Activated CD8-positive, alpha-beta T cell treated with anti-CD3 and anti-CD28 coated beads for 36 hours (primary cell): ENCODE measurements at regions not wholly inside any gene's neighbourhood (a gene's known extent, or its start where the extent isn't known, plus 50 kb on each side); places are given as distances from the start of the nearest gene placed in this dataset.

Experiments used
- ATAC-seq: fragments of 200-7000 bp; cut with Tn5 transposase; one replicate; pipeline ENCODE4 v1.10.0; 2021; ENCODE audit warnings: mild to moderate bottlenecking, moderate library complexity
- CTCF ChIA-PET: fragments of 350-600 bp; sonication (Branson Sonifier 250); formaldehyde crosslinking; loops from one replicate; lab custom pipeline; 2021; ENCODE audit warnings: antibody characterized with exemption; lab: Charles Lee
- POLR2A ChIA-PET: fragments of 350-600 bp; sonication (Branson Sonifier 250); formaldehyde crosslinking; loops from one replicate; lab custom pipeline; 2021; ENCODE audit warnings: antibody characterized with exemption; lab: Charles Lee
- DNase-seq: peaks from one replicate; pipeline ENCODE4 v3.0.0-alpha.2; 2020
- H3K27ac Mint-ChIP-seq: one replicate; pipeline ENCODE4 v1.8.0; 2021; ENCODE audit warnings: mild to moderate bottlenecking, mixed read lengths
- H3K27me3 Mint-ChIP-seq: one replicate; pipeline ENCODE4 v1.8.0; 2021; ENCODE audit warnings: mixed read lengths
- H3K36me3 Mint-ChIP-seq: one replicate; pipeline ENCODE4 v1.8.0; 2021; ENCODE audit warnings: low read depth, mixed read lengths
- H3K4me1 Mint-ChIP-seq: one replicate; pipeline ENCODE4 v1.8.0; 2021; ENCODE audit warnings: low read depth, mixed read lengths
- H3K4me3 Mint-ChIP-seq: one replicate; pipeline ENCODE4 v1.8.0; 2021; ENCODE audit warnings: mild to moderate bottlenecking, moderate library complexity, mixed read lengths
- H3K9me3 Mint-ChIP-seq: one replicate; pipeline ENCODE4 v1.8.0; 2021; ENCODE audit warnings: mixed read lengths
- intact Hi-C: fragments of 100-400 bp; cut with micrococcal nuclease; formaldehyde crosslinking; loops from one replicate; pipeline ENCODE4 v1.10.0; 2022
- TF ChIP-seq, protein P1 (sequence below): fragments of 200-600 bp; IDR thresholded peaks from one replicate; pipeline ENCODE4 v1.8.0; 2022; ENCODE audit warnings: antibody characterized with exemption, mild to moderate bottlenecking

DNA sequence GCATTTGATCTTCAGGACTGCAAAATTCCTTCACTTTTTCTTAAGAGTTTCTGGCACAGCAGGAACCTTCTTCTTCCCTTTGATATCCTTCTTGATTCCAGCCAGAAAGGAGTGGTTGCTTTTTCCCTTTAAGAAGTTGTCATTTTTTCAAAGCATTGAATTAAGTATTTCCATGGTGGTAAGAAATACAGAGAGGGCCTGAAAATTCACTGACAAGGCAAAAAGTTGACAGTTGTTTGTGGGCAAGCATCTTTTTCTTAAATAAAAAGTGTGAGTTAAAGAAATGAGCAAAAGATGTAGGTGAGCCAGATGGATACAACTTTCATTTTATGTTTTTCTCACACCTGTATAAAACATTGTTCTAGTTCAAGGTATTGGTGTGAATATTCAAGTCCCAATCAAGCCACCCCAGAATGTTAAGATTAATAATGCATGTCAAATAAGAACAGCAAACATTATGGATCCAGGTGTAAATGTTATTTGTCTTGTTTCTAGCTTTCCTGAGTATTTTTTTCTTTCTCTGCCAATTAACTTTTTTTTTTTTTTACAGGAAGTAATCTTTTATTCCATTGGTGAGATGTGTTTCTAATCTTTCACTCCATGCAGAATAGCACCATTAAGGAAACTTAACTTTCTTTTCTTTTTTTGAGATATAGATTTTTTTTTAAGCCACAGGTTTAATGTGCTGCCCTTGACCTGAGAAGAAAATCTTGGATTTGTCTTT, 334.3 kb upstream of the SEMA3A start:
- Mint-ChIP-seq H3K27ac (no peak overlapping the region), H3K4me3 (no peak overlapping the region), H3K4me1 (no peaks in the 10 kb centered on the region), H3K27me3 (no peaks in the 10 kb centered on the region), H3K9me3 (no peaks in the 10 kb centered on the region), H3K36me3 (no peaks in the 10 kb centered on the region)
- CTCF ChIA-PET: no interaction called here
- ATAC-seq: no peak
- no peak for DNase-seq
- TF ChIP-seq, protein P1, sequence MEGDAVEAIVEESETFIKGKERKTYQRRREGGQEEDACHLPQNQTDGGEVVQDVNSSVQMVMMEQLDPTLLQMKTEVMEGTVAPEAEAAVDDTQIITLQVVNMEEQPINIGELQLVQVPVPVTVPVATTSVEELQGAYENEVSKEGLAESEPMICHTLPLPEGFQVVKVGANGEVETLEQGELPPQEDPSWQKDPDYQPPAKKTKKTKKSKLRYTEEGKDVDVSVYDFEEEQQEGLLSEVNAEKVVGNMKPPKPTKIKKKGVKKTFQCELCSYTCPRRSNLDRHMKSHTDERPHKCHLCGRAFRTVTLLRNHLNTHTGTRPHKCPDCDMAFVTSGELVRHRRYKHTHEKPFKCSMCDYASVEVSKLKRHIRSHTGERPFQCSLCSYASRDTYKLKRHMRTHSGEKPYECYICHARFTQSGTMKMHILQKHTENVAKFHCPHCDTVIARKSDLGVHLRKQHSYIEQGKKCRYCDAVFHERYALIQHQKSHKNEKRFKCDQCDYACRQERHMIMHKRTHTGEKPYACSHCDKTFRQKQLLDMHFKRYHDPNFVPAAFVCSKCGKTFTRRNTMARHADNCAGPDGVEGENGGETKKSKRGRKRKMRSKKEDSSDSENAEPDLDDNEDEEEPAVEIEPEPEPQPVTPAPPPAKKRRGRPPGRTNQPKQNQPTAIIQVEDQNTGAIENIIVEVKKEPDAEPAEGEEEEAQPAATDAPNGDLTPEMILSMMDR: no peak
- POLR2A ChIA-PET: no interaction called here
- intact Hi-C loops: no loop called here

DNA sequence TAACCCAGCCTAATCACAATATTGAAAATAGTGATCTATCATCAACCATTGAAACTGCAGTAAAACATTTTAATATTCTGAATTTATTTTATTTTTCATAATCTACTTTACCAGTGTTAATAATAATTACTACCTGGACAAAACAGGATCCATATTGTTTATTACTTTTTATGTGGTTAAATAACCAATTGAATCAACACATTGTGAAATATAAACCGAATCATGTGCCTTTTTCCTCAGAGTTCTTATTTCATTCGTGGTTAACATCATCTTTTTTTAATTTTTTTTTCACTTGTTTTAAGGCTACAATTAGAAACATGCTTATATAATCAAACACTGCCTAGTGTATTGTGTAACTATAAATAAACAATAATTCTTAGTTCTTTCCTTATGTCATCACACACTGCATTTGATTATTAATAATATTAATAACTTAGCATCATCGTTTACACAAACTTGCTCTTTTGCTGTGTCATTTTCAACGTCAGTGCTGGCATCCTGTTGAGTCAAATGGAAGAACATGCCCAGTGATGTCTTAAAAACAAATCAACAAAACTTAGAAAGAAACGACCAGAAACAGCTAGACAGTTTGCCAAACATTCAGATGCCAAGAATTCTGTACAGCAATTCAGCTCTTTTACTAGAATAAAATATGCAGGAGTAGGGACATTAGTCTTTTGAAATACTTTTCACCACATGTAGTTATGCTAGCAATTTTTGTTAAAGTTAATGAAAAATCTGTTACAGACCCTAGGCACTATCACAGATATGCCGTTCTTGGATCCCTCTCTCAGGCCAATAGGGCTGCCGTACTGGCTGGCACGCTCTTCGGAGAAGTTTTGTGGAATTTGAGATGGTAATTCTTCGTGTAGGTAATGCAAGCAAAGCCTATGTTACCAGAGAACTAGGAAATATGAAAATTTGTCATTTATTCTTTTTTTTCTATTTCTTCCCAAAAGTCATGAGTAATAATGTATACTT, 330.4 kb upstream of the SEMA3A start:
- Mint-ChIP-seq H3K4me3 (no peak overlapping the region), H3K9me3 (no peaks in the 10 kb centered on the region), H3K36me3 (no peaks in the 10 kb centered on the region), H3K4me1 (no peaks in the 10 kb centered on the region), H3K27ac (no peak overlapping the region), H3K27me3 (no peaks in the 10 kb centered on the region)
- intact Hi-C loops: no loop called here
- no peak for ATAC-seq
- TF ChIP-seq, protein P1: no peak
- CTCF ChIA-PET: no interaction called here
- POLR2A ChIA-PET: no interaction called here
- no peak for DNase-seq

DNA sequence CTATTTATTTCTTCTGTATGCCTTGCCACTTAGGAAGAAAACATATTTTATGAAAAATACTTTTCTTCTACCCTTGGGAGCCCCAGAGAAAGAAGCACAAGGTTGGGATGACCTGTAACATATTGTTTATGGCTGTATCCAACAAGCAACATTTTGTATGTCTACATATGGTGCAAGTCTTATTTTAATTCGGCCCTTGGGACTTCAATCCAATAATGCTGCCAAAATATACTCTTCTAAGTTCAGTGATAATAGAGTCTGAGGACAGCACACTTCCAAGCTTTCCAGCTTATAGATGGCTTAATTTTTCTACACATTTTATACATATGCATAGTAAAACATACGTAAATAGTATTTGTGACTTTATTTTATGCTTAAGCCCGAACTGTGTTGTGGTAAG, 318.5 kb upstream of the SEMA3A start:
- H3K9me3 Mint-ChIP-seq: no peaks in the 10 kb centered on the region
- intact Hi-C loops: no loop called here
- H3K4me3 Mint-ChIP-seq: no peak overlapping the region
- H3K27me3 Mint-ChIP-seq: no peaks in the 10 kb centered on the region
- H3K36me3 Mint-ChIP-seq: no peaks in the 10 kb centered on the region
- DNase-seq (no peak), ATAC-seq (no peak)
- POLR2A ChIA-PET: no interaction called here
- no peak overlapping the region for H3K27ac Mint-ChIP-seq
- TF ChIP-seq, protein P1: no peak
- H3K4me1 Mint-ChIP-seq: no peaks in the 10 kb centered on the region
- CTCF ChIA-PET: no interaction called here

DNA sequence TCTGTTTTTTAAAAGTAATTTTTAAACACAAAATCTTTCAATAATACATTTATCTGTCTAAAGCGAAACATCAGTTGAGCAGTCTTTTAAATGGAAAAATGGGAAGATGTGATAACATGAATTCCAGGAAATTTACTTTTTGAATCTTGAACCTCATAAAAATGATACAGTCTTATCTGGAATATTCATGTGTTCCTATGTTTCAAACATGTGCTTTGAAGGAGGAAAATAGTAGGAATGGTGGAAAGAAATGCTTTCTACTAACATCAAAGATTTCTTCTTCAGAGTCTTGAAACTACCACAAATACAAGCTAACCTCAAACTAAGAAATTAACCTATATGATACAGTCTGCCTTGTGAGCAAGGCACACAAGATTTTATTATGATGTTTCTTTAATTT, 317.5 kb upstream of the SEMA3A start:
- Mint-ChIP-seq H3K4me1 (no peaks in the 10 kb centered on the region), H3K36me3 (no peaks in the 10 kb centered on the region), H3K27me3 (no peaks in the 10 kb centered on the region), H3K27ac (no peak overlapping the region), H3K4me3 (no peak overlapping the region), H3K9me3 (no peaks in the 10 kb centered on the region)
- intact Hi-C loops: no loop called here
- CTCF ChIA-PET: no interaction called here
- POLR2A ChIA-PET: no interaction called here
- no peak for ATAC-seq
- TF ChIP-seq, protein P1: no peak
- no peak for DNase-seq

DNA sequence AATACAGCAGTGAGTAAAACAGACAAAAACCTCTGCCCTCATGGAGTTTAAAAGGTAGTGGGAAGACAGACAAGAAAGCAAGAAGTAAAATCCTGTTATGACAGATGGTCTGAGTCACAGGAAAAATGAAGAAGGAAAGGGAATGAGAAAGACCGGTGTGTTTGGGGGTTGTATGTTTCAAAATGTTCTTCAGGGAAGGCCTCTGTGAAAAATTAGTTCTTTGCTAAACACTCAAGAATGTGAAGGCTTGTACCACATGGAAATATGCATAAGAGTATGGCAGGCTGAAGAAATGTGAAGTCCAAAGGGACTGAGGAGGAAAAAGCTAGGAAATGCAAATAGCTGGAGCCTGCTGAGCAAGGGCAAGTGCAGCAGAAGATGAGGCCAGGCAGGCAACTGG, 315.9 kb upstream of the SEMA3A start:
- ChIA-PET CTCF (no interaction called here), POLR2A (no interaction called here)
- Mint-ChIP-seq H3K27me3 (no peaks in the 10 kb centered on the region), H3K4me1 (no peaks in the 10 kb centered on the region), H3K27ac (no peak overlapping the region), H3K4me3 (no peak overlapping the region), H3K36me3 (no peaks in the 10 kb centered on the region), H3K9me3 (no peaks in the 10 kb centered on the region)
- TF ChIP-seq, protein P1: no peak
- no peak for ATAC-seq
- no peak for DNase-seq
- intact Hi-C loops: no loop called here
